GM12864 (cell line): ENCODE measurements at regions not wholly inside any gene's neighbourhood (a gene's known extent, or its start where the extent isn't known, plus 50 kb on each side); places are given as distances from the start of the nearest gene placed in this dataset.

Experiments used
- DNase-seq: peaks from one replicate; pipeline ENCODE4 v3.0.0-alpha.2; 2011; ENCODE audit warnings: low read depth
- H3K4me3 ChIP-seq: 2 replicates; pipeline ENCODE4 v1.5.1; 2011; ENCODE audit warnings: mild to moderate bottlenecking, low read depth, low read length, control low read depth
- CTCF ChIP-seq: IDR thresholded peaks from 2 replicates; pipeline ENCODE4 v1.5.1; 2011; ENCODE audit warnings: low read depth, mild to moderate bottlenecking, moderate library complexity, low read length, control low read depth, inconsistent platforms; ENCODE audit errors: missing control alignments

DNA sequence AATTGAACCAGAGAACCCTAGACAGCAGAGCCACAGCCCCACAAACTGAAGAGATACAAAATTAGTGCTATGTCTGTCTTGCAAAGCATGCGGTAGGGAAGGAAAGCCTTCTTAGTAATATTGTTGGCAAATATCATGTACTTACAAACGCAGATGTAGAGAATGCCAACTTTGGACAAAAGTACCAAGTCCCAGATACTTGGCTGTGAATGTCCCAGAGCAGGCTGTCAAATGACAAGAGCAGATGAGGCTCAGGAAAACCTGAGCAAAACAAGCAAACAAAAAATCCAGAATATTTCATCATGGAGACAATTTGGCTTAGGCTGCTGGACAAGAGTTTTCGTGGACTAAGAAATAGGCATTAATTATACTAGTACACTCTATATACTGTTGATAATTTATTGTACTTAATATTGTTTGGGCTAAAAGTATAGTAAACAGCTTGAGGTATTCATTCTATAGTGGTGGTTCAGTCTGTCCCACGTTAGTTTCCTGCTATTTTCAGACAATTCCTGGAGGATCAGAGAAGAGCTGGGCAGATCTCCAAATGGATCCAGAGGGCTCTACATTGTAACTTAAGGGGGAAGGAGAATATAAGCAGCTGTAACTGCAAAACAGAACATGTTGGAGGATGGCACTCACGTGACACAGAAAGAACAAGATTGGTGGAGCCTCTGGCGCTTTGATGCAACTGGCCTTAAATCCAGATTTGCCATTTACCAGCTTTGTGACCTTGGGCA is 329.8 kb downstream of the ATP23 start:
- no peak for TF ChIP-seq CTCF
- no peak for DNase-seq
- no peak overlapping the region for H3K4me3 ChIP-seq

DNA sequence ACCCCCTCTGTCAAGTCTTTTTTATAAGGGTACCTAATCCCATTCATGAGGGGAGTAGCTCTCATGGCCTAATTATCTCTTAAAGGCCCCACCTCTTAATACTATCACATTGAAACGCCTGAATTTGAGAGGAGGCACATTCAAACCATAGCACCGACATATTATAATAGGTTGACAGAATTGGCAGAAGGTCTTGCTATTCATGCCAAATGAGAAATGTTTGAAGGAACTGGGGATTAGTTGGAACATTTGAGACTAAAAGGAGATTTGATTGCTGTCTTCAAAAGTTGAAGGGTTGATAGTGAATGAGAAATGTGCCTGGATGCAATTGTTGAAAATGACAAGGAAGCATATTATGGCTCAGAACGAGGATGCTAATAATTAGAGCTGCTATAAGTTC is 331.1 kb downstream of the ATP23 start:
- no peak overlapping the region for H3K4me3 ChIP-seq
- DNase-seq, result no peak
- TF ChIP-seq CTCF, result no peak

DNA sequence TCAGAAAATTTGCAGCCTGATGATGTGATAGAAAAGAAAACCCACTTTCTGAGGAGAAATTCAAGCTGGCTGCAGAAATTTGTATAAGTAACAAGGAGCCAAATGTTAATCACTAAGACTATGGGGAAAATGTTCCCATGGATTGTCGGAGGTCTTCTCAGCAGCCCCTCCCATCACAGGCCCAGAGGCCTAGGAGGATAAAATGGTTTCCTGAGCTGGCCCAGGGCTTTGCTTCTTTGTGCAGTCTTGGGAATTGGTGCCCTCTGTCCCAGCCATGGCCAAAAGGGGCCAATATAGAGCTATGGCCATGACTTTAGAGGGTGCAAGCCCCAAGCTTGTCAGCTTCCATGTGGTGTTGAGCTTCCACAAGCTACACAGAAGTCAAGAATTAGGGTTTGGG is 335.9 kb downstream of the ATP23 start:
- H3K4me3 ChIP-seq, result no peak overlapping the region
- no peak for TF ChIP-seq CTCF
- DNase-seq, result no peak

DNA sequence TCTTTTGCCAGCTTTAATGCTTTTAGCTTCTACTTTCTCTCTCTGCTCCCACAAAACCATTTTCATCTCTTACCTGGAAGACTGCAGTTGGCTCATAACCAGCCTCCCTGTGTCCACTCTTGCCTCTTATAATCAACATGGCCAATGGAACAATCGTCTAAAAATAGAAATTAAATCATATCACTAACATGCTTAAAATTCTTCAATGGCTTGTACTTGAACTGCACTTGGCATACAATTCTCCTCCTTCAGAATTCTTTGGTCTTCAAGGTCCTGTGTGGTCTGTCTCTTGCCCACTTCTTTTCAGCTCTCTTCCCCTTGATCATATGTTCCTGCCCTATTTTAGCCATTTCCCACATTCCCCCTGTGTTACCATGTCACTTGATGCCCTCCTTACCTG is 342.2 kb downstream of the ATP23 start:
- no peak for TF ChIP-seq CTCF
- DNase-seq, result no peak
- H3K4me3 ChIP-seq, result no peak overlapping the region

- no peak for TF ChIP-seq CTCF
- H3K4me3 ChIP-seq, result no peak overlapping the region
- DNase-seq, result no peak
Measured at GRCh38 chr12:58285551-58285950, 344.2 kb downstream of the ATP23 start.

DNA sequence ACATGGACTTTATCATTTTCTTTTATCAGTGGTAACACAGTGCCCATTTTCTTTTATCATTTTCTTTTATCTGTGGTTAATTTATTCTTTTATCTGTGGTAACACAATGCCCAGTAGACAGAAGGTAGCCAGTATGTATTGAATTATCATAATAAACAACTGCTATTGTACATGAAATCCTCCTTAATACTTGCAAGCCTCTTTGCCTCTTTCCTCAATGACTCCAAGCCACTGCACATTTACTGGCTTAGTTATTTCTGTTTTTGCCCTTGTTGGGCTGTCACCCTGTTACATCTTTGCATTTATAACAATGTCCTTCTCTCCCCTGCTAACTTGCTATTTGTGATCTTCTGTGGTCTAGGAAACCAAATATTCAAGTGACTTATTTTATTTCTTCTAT is 345.0 kb downstream of the ATP23 start:
- TF ChIP-seq CTCF, result no peak
- no peak overlapping the region for H3K4me3 ChIP-seq
- no peak for DNase-seq

DNA sequence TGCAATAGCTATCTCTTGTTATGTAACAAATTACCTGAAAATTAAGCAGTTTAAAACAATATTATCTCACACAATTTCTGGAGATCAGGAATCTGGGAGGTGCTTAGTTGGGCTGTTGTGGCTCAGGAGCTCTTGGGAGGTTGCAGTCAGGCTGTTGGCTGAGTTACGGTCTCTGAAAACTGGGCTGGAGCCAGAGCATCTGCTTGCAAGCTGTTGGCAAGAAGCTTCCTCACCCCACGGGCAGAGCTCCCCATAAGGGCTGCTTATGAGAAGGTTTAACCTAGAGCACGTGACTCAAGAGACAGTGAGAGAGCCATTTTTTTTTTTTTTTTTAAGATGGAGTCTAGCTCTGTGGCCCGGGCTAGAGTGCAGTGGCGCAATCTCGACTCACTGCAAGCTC is 346.8 kb downstream of the ATP23 start:
- DNase-seq, result no peak
- no peak for TF ChIP-seq CTCF
- H3K4me3 ChIP-seq, result no peak overlapping the region
